Liver (tissue), 3 donors: ENCODE measurements at regions not wholly inside any gene's neighbourhood (a gene's known extent, or its start where the extent isn't known, plus 50 kb on each side); places are given as distances from the start of the nearest gene placed in this dataset.

Source experiments
- HNF4A ChIP-seq, 2 donors: conservative IDR thresholded peaks; 2 replicates each; pipeline ENCODE4 v1.6.1; 2016; ENCODE audit warnings: antibody characterized with exemption in 2 of 2, mild to moderate bottlenecking in 2 of 2
- RXRA ChIP-seq, 2 donors: IDR thresholded peaks; 2 replicates each; pipeline ENCODE4 v1.6.1; 2017 to 2018; ENCODE audit warnings: antibody characterized with exemption in 2 of 2, mild to moderate bottlenecking in 1 of 2
- TF ChIP-seq, protein P1 (sequence below): fragments of 150-350 bp; IDR thresholded peaks from 2 replicates; pipeline ENCODE4 v1.5.1; 2017; ENCODE audit warnings: improper control_type of control experiment, low read depth, low read length; ENCODE audit not compliant: missing input control
- TF ChIP-seq, protein P2 (sequence below): IDR thresholded peaks from 2 replicates; pipeline ENCODE4 v1.6.1; 2016; ENCODE audit warnings: antibody characterized with exemption, mild to moderate bottlenecking
- TF ChIP-seq, protein P3 (sequence below): IDR thresholded peaks from 2 replicates; pipeline ENCODE4 v1.6.1; 2016; ENCODE audit warnings: antibody characterized with exemption
- TF ChIP-seq, protein P4 (sequence below): IDR thresholded peaks from 2 replicates; pipeline ENCODE4 v1.6.1; 2016; ENCODE audit warnings: antibody characterized with exemption
- donor health status: healthy.
- donor health status: healthy.

DNA sequence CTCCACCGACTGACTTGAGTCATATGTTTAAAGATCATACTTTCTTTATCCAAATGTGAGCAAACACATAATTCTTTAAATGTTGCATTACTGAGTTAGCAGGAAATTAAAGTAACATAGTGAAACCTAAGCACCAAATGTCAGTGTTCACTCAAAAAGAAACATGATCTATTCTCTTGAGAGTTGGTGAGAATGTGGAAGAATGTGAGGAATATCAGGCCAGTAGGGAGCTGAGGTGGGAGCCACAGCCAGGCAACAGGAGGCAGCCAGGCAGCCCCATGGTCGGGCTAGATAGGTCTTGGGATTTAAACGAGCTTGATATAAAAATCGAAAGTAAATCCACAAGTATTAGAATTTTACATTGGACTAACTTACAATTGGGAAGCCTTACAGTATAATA lies 198.1 kb upstream of the SH3BP4 start:
- TF ChIP-seq, protein P1, sequence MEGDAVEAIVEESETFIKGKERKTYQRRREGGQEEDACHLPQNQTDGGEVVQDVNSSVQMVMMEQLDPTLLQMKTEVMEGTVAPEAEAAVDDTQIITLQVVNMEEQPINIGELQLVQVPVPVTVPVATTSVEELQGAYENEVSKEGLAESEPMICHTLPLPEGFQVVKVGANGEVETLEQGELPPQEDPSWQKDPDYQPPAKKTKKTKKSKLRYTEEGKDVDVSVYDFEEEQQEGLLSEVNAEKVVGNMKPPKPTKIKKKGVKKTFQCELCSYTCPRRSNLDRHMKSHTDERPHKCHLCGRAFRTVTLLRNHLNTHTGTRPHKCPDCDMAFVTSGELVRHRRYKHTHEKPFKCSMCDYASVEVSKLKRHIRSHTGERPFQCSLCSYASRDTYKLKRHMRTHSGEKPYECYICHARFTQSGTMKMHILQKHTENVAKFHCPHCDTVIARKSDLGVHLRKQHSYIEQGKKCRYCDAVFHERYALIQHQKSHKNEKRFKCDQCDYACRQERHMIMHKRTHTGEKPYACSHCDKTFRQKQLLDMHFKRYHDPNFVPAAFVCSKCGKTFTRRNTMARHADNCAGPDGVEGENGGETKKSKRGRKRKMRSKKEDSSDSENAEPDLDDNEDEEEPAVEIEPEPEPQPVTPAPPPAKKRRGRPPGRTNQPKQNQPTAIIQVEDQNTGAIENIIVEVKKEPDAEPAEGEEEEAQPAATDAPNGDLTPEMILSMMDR = no peak
- TF ChIP-seq, protein P2, sequence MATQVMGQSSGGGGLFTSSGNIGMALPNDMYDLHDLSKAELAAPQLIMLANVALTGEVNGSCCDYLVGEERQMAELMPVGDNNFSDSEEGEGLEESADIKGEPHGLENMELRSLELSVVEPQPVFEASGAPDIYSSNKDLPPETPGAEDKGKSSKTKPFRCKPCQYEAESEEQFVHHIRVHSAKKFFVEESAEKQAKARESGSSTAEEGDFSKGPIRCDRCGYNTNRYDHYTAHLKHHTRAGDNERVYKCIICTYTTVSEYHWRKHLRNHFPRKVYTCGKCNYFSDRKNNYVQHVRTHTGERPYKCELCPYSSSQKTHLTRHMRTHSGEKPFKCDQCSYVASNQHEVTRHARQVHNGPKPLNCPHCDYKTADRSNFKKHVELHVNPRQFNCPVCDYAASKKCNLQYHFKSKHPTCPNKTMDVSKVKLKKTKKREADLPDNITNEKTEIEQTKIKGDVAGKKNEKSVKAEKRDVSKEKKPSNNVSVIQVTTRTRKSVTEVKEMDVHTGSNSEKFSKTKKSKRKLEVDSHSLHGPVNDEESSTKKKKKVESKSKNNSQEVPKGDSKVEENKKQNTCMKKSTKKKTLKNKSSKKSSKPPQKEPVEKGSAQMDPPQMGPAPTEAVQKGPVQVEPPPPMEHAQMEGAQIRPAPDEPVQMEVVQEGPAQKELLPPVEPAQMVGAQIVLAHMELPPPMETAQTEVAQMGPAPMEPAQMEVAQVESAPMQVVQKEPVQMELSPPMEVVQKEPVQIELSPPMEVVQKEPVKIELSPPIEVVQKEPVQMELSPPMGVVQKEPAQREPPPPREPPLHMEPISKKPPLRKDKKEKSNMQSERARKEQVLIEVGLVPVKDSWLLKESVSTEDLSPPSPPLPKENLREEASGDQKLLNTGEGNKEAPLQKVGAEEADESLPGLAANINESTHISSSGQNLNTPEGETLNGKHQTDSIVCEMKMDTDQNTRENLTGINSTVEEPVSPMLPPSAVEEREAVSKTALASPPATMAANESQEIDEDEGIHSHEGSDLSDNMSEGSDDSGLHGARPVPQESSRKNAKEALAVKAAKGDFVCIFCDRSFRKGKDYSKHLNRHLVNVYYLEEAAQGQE = no peak
- TF ChIP-seq RXRA (IDR thresholded peaks at IDR 0.05) (no peak), HNF4A (conservative IDR thresholded peaks at IDR 0.05) (no peak)
- TF ChIP-seq, protein P3, sequence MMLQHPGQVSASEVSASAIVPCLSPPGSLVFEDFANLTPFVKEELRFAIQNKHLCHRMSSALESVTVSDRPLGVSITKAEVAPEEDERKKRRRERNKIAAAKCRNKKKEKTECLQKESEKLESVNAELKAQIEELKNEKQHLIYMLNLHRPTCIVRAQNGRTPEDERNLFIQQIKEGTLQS = no peak
- TF ChIP-seq, protein P4, sequence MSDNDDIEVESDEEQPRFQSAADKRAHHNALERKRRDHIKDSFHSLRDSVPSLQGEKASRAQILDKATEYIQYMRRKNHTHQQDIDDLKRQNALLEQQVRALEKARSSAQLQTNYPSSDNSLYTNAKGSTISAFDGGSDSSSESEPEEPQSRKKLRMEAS = no peak
